ENCODE measurements at regions not wholly inside any gene's neighbourhood (a gene's known extent, or its start where the extent isn't known, plus 50 kb on each side); places are given as distances from the start of the nearest gene placed in this dataset.
"Not testable (repeated sequence)": the region's sequence is repeated elsewhere in the genome, so short reads cannot be mapped to it uniquely, and the experiment has no call there.

- DNase-seq (ENCODE audit: low read depth) (no peak), FAIRE-seq (no peak)
- Histone ChIP-seq H3K4me3 (ENCODE audit: low read depth, low read length) (no peak overlapping the region), H3K36me3 (ENCODE audit: control insufficient read depth, insufficient read depth, low read length) (no peaks in the 10 kb centered on the region), H3K27me3 (ENCODE audit: control insufficient read depth, insufficient read depth, low read length) (no peaks in the 10 kb centered on the region)
- no peak for TF ChIP-seq CTCF (IDR thresholded peaks at IDR 0.05; ENCODE audit: insufficient read depth, low read length, severe bottlenecking)
Measured at GRCh38 chr2:142813830-142814829, 63.3 kb upstream of the KYNU start.

- not testable (repeated sequence) for DNase-seq (ENCODE audit: low read depth); H3K27me3 ChIP-seq (ENCODE audit: control insufficient read depth, insufficient read depth, low read length); H3K36me3 ChIP-seq (ENCODE audit: control insufficient read depth, insufficient read depth, low read length); H3K4me3 ChIP-seq (ENCODE audit: low read depth, low read length); FAIRE-seq
Measured at GRCh38 chr2:142811644-142812043, 65.8 kb upstream of the KYNU start.

GRCh38 chr2:142805244-142805643, 72.2 kb upstream of the KYNU start:
- FAIRE-seq (no peak), DNase-seq (ENCODE audit: low read depth) (no peak)
- Histone ChIP-seq H3K4me3 (ENCODE audit: low read depth, low read length) (no peak overlapping the region), H3K36me3 (ENCODE audit: control insufficient read depth, insufficient read depth, low read length) (no peaks in the 10 kb centered on the region), H3K27me3 (ENCODE audit: control insufficient read depth, insufficient read depth, low read length) (no peaks in the 10 kb centered on the region)
- no peak for TF ChIP-seq CTCF (IDR thresholded peaks at IDR 0.05; ENCODE audit: insufficient read depth, low read length, severe bottlenecking)

- FAIRE-seq, result no peak
- Histone ChIP-seq H3K36me3 (ENCODE audit: control insufficient read depth, insufficient read depth, low read length) (no peaks in the 10 kb centered on the region), H3K4me3 (ENCODE audit: low read depth, low read length) (no peak overlapping the region), H3K27me3 (ENCODE audit: control insufficient read depth, insufficient read depth, low read length) (no peaks in the 10 kb centered on the region)
- TF ChIP-seq CTCF (IDR thresholded peaks at IDR 0.05; ENCODE audit: insufficient read depth, low read length, severe bottlenecking), result no peak
- no peak for DNase-seq (ENCODE audit: low read depth)
Measured at GRCh38 chr2:142803158-142803557, 74.3 kb upstream of the KYNU start.

- H3K27me3 ChIP-seq (ENCODE audit: control insufficient read depth, insufficient read depth, low read length), result no peaks in the 10 kb centered on the region
- DNase-seq (ENCODE audit: low read depth), result no peak
- TF ChIP-seq CTCF (IDR thresholded peaks at IDR 0.05; ENCODE audit: insufficient read depth, low read length, severe bottlenecking), result no peak
- no peak for FAIRE-seq
- no peaks in the 10 kb centered on the region for H3K36me3 ChIP-seq (ENCODE audit: control insufficient read depth, insufficient read depth, low read length)
- no peak overlapping the region for H3K4me3 ChIP-seq (ENCODE audit: low read depth, low read length)
Measured at GRCh38 chr2:142796588-142796987, 80.9 kb upstream of the KYNU start.

- DNase-seq (ENCODE audit: low read depth) (no peak), FAIRE-seq (no peak)
- TF ChIP-seq CTCF (IDR thresholded peaks at IDR 0.05; ENCODE audit: insufficient read depth, low read length, severe bottlenecking), result no peak
- Histone ChIP-seq H3K36me3 (ENCODE audit: control insufficient read depth, insufficient read depth, low read length) (no peaks in the 10 kb centered on the region), H3K27me3 (ENCODE audit: control insufficient read depth, insufficient read depth, low read length) (no peaks in the 10 kb centered on the region), H3K4me3 (ENCODE audit: low read depth, low read length) (no peak overlapping the region)
Measured at GRCh38 chr2:142796161-142796560, 81.3 kb upstream of the KYNU start.

Data from bronchial epithelial cell (primary cell).